ENCODE measurements at regions not wholly inside any gene's neighbourhood (a gene's known extent, or its start where the extent isn't known, plus 50 kb on each side); places are given as distances from the start of the nearest gene placed in this dataset.

DNA sequence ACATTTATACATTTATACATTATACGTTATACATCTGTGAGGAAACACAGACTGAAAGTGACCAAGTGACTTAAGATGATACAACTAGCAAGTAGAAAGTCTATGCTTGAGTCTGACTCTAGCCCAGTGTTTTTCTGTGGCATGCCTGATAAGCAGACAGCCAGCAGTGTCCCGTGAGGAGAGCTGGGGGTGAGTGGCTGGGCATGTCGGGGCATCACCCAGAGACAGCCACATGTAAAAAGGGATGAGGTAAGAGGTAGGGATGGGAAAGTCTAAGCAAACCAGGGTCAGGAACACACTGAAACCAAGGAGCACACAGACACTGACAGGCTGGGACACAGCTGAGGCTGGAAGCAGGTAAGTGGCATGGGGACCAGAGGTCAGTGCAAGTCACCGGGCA is 333.2 kb downstream of the FOXO1 start (continued):
- TF ChIP-seq, protein P1, sequence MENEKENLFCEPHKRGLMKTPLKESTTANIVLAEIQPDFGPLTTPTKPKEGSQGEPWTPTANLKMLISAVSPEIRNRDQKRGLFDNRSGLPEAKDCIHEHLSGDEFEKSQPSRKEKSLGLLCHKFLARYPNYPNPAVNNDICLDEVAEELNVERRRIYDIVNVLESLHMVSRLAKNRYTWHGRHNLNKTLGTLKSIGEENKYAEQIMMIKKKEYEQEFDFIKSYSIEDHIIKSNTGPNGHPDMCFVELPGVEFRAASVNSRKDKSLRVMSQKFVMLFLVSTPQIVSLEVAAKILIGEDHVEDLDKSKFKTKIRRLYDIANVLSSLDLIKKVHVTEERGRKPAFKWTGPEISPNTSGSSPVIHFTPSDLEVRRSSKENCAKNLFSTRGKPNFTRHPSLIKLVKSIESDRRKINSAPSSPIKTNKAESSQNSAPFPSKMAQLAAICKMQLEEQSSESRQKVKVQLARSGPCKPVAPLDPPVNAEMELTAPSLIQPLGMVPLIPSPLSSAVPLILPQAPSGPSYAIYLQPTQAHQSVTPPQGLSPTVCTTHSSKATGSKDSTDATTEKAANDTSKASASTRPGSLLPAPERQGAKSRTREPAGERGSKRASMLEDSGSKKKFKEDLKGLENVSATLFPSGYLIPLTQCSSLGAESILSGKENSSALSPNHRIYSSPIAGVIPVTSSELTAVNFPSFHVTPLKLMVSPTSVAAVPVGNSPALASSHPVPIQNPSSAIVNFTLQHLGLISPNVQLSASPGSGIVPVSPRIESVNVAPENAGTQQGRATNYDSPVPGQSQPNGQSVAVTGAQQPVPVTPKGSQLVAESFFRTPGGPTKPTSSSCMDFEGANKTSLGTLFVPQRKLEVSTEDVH (IDR thresholded peaks at IDR 0.05; ENCODE audit: low read depth, partially characterized antibody) = no peak
- TF ChIP-seq GTF2F1 (IDR thresholded peaks at IDR 0.05; ENCODE audit: low read depth, low read length) = no peak
- no peak for TF ChIP-seq DDX20 (tag; IDR thresholded peaks at IDR 0.05; ENCODE audit: low read depth)

DNA sequence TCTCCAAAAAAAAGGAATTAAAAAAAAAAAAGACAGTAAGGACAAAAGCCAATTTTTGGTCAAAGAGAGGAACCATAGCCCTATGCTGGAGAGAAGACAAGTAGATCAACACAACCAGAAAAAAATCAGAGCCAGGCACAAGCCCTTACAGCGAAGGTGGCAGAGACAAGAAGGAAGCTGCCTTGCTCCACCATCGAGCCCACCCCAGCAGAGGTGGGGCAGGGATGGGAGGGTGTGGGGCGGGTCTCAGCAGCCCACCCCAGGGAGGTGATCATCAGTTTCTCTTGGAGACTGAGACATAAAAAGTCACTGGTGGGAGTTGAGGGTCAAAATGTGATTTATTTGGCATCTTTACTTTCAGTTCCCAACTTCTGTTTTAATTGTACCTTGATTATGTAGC is 332.4 kb downstream of the FOXO1 start:
- intact Hi-C loops (cut with micrococcal nuclease) = no loop called here
- no peak overlapping the region for H3K4me3 ChIP-seq
- no peak overlapping the region for H3K4me2 ChIP-seq (ENCODE audit: insufficient read depth, low read length)
- CTCF ChIA-PET (ENCODE audit: low intra/inter-chr PET ratio) = no interaction called here
- H4K20me1 ChIP-seq (replicated peaks; ENCODE audit: control insufficient read depth, insufficient read depth, low read length) = no peaks in the 10 kb centered on the region
- H3K9ac ChIP-seq (ENCODE audit: insufficient read depth in 1 of 2, low read depth in 2 of 2, low read length in 2 of 2) = no peak overlapping the region
- H3K9me3 ChIP-seq (replicated peaks; ENCODE audit: control insufficient read depth, insufficient read depth, low read depth, low read length) = no peaks in the 10 kb centered on the region
- no peak for ATAC-seq
- 0% methylated on average over 3 of the region's 3 CpGs for WGBS (ENCODE audit: insufficient coverage, low coverage, missing lambda C conversion rate)
- POLR2A ChIA-PET = no interaction called here
- H3K27ac ChIP-seq (ENCODE audit: extremely low read depth, low read depth, low read length) = no peak overlapping the region
- no peaks in the 10 kb centered on the region for H3K4me1 ChIP-seq (replicated peaks in 1 of 2; ENCODE audit: control insufficient read depth in 2 of 2, insufficient read depth in 2 of 2, low read length in 2 of 2)
- peaks cover 0 to 5% of the 10 kb centered on the region in 2 experiments; a peak in 1 of 5 replicates for H3K27me3 ChIP-seq (ENCODE audit: control insufficient read depth in 2 of 2, insufficient read depth in 2 of 2, low read length in 2 of 2)
- BruUV-seq (replicated peaks) = no TSS peak
- no peaks in the 10 kb centered on the region for H3K79me2 ChIP-seq (ENCODE audit: control insufficient read depth, insufficient read depth, low read length)
- H3K36me3 ChIP-seq (ENCODE audit: control insufficient read depth, insufficient read depth, low read length) = no peaks in the 10 kb centered on the region
- H3K9me1 ChIP-seq (ENCODE audit: control insufficient read depth, insufficient read depth, low read length) = no peaks in the 10 kb centered on the region
- in situ Hi-C loops (cut with MboI) = no loop called here
- DNase-seq (ENCODE audit: extremely low read depth in 1 of 4, low spot score in 3 of 4) = no peak
- no peak for FAIRE-seq
- H2AFZ ChIP-seq (ENCODE audit: low read depth, low read length) = no peak overlapping the region
- TF ChIP-seq PREB (CRISPR knock-in tag; IDR thresholded peaks at IDR 0.05) (no peak), TRIM24 (IDR thresholded peaks at IDR 0.05) (no peak), KDM4B (IDR thresholded peaks at IDR 0.05; ENCODE audit: borderline replicate concordance in 2 of 2, low read depth in 1 of 2) (no peak), TCFL5 (CRISPR knock-in tag; conservative IDR thresholded peaks at IDR 0.05) (no peak), STAG1 (CRISPR knock-in tag; IDR thresholded peaks at IDR 0.05; ENCODE audit: borderline replicate concordance) (no peak)
- TF ChIP-seq, protein P2, sequence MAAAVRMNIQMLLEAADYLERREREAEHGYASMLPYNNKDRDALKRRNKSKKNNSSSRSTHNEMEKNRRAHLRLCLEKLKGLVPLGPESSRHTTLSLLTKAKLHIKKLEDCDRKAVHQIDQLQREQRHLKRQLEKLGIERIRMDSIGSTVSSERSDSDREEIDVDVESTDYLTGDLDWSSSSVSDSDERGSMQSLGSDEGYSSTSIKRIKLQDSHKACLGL (CRISPR knock-in tag; IDR thresholded peaks at IDR 0.05; ENCODE audit: borderline replicate concordance, poor library complexity, severe bottlenecking) = no peak
- TF ChIP-seq, protein P3, sequence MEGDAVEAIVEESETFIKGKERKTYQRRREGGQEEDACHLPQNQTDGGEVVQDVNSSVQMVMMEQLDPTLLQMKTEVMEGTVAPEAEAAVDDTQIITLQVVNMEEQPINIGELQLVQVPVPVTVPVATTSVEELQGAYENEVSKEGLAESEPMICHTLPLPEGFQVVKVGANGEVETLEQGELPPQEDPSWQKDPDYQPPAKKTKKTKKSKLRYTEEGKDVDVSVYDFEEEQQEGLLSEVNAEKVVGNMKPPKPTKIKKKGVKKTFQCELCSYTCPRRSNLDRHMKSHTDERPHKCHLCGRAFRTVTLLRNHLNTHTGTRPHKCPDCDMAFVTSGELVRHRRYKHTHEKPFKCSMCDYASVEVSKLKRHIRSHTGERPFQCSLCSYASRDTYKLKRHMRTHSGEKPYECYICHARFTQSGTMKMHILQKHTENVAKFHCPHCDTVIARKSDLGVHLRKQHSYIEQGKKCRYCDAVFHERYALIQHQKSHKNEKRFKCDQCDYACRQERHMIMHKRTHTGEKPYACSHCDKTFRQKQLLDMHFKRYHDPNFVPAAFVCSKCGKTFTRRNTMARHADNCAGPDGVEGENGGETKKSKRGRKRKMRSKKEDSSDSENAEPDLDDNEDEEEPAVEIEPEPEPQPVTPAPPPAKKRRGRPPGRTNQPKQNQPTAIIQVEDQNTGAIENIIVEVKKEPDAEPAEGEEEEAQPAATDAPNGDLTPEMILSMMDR (IDR thresholded peaks at IDR 0.05 in 2 of 3, conservative IDR thresholded peaks at IDR 0.05 in 1 of 3; ENCODE audit: insufficient read depth in 2 of 3, low read depth in 1 of 3, low read length in 3 of 3) = no peak
